NCI-H774 (cell line): ENCODE measurements at regions not wholly inside any gene's neighbourhood (a gene's known extent, or its start where the extent isn't known, plus 50 kb on each side); places are given as distances from the start of the nearest gene placed in this dataset.
"Not testable (repeated sequence)": the region's sequence is repeated elsewhere in the genome, so short reads cannot be mapped to it uniquely, and the experiment has no call there.

ENCODE experiments used
- DNase-seq: peaks from one replicate; lab custom pipeline; 2025; lab: John Stamatoyannopoulos, UW

DNA sequence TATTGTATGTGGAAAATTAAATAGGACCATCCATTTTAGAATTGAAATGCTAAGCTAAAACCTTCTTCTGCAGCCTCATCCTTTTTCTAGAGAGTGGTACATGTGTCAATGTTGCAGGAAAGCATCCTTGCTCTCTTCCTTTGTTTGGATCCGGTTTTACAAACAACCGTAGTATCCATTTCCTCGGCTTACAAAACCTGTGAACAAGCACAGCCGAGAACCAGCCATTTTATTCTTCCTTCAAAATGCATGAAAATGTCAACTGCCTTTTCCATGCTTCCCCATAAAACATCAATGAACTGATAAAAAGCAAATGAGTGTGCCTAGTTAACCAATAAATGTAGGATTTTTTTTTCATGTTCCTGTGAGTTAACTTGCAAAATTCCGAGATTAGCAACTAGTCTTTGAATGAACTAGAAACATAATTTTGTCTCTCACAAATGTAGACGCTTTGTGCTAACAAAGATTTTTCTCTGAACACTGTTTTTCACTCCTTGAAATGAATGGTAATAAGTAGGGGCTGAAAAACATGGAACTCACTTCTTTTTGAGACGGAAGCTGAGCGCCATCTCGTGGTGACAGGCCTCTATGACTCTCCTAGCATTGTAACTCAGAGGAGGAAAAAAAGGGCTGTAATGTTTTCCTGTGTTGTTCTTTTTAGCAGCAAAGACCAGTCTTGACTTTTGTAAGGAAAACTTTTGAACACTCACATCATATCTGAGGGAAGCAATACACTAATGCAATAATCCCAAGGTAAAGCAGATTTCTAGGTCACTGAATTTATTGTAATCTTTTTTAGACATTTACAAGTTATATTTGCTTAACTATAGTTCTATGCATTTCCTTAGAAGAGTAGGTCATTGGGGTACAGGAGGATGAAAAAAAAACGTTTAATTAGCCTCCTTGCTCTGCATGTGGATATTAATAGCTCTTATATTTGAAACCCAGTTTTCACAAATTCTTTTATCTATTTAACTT, 157.4 kb upstream of the FOXG1 start:
- peak; percentile 70 for DNase-seq

DNA sequence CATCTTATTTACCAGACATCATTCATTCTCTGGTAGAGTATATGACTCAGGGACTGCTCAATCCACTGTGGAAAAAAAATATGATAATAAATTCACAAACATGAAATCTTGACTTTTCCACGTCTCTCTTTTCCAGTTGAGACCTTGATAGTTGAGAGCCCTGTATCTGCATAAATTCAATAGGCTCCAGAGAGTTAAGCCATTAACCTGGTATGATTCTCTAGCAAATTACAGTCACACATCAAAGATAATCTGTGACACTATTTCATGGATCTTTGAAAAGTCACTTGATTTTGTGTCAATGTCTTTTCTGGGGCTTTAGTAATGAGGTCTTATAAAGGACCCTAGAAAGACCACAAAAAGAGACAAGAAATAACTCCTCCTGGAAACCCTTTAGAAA, 154.2 kb upstream of the FOXG1 start:
- no peak for DNase-seq

DNA sequence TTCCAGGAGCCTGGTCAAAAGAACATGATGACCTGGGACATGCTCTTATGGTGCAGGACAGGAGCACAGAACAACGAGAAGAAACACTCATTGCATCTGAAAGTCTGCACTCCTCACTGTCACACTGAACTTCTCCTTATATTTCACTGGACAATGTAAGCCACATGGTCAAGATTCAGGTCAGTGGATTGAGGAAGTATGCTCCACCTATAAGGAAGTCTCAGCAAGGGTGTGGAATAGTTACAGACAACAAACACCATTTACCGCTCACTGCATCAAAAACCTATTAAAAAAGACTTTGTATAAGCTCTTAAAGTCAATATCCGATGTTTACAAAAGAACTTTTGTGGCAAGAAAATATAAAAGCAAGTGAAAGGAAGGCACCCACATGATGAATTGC, 153.1 kb upstream of the FOXG1 start:
- DNase-seq = no peak

GRCh38 chr14:28626780-28627179, 139.8 kb upstream of the FOXG1 start:
- no peak for DNase-seq

GRCh38 chr14:28629328-28630004, 137.1 kb upstream of the FOXG1 start:
- DNase-seq = no peak

GRCh38 chr14:28630100-28630499, 136.5 kb upstream of the FOXG1 start:
- no peak for DNase-seq

DNA sequence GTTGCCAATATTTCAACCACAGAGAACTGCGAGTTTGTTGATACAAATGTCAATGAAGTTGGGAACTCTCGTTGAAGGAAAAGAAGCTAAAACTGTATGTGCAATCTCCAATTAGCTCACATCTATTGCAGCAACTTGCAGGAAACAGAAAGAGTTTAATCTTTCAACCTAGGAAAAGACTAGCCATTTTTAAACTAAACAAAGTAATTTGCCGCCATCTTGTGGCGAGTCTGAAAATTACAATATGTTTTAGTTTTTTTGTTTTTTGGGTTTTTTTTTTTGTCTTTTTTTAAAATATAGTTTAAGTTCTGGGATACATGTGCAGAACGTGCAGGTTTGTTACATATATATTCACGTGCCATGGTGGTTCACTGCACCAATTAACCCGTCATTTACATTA, 131.2 kb upstream of the FOXG1 start:
- peak; percentile 19 for DNase-seq

GRCh38 chr14:28635816-28636215, 130.8 kb upstream of the FOXG1 start:
- not testable (repeated sequence) for DNase-seq

DNA sequence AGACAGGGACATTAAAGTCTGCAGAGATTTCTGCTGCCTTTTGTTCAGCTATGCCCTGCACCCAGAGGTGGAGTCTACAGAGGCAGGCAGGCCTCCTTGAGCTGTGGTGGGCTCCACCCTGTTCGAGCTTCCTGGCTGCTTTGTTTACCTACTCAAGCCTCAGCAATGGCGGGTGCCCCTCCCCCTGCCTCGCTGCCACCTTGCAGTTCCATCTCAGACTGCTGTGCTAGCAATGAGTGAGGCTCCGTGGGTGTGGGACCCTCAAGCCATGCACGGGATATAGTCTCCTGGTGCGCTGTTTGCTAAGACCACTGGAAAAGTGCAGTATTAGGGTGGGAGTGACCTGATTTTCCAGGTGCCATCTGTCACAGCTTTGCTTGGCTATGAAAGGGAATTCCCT, 125.4 kb upstream of the FOXG1 start:
- DNase-seq = not testable (repeated sequence)

GRCh38 chr14:28651148-28651547, 115.4 kb upstream of the FOXG1 start:
- no peak for DNase-seq

DNA sequence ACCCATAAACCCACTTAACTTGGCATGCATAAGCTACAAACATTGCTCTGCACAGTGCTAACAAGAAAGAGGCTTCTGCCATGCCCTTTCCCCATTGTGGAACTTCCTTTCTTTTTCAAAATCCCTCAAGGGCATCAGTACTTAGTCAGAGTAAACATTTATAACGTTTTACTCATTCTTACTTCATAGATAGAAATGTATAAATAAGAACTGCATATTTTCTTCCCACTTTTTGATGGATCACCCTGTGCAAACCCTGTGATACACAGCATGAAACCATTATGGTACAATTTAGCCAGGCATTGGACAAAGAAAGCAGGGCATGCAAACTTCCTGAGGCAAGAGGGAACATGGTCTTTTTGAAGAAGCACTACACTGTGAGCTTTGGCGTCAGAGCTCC, 113.8 kb upstream of the FOXG1 start:
- no peak for DNase-seq

DNA sequence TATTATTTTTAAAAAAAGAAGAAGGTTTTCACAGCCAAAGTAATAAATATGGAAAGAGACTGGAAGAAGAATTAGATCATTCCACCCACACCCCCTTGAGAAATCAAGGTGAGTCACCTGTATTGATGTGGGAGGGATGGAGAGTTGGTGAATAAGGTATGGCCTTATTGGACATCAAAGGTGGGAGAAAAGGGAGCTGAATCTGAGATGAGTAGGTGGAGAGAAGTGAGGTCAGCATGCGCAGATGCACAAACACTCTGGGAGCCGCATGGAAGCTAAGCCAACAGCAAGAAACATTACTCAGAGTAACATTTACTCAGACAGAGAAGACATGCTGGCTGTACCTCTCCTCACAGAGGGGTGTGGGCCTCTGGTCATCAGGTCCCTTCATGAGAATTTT, 113.1 kb upstream of the FOXG1 start:
- DNase-seq = no peak

DNA sequence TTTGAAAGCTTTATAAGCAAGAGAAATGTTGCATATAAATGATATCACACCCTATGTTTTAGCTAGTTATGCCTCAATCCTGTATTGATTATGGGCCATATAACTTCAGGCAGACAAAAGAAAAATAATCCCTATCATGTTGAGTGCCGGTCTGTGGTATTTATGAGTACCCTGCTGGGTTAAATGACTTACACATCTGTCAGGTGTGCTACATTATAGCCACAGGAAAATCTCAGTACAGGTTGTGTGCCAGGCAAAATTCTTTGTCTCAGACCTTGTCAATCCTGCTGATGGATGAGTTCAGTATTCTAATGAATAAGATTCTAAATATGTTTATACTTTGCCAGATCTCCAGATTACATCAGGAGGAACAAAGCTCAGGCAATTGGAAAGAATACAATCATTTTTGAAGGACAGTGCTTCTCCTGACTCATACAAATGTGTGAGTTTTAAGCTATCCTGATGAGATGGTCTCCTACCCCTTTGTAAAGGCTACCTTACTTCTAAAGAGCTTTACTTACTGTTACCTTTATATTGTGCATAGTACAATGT, 109.8 kb upstream of the FOXG1 start:
- DNase-seq = no peak

DNA sequence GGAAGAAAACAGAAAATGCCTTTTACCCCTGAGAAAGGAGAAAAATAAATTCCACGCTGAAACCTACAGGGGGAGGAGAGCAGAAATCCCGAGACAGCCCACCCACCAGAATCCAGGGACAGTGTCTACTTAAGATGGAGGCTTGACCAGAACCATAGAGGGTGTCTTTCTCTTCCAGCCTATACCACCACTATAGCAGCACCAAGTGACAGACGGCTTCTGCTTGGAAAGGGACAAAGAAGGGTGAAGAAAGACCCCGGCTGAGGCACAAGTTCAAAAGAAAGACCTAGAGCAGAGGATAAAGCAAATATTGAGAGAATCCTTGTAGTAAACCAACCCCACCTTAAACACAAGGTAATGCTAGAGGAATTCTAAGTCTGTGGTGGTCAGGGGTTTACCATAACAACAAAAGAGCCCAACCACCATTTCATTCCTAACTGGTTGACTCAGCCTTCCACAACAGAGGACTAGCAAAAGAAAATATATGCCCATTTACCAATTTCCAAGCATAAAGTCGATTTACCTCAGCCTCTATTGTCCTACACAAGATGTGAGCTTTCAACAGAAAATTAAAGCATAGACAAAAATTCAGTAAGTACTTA, 105.3 kb upstream of the FOXG1 start:
- DNase-seq = no peak

- DNase-seq = no peak
Observed at GRCh38 chr14:28666961-28667360, 99.6 kb upstream of the FOXG1 start.

DNA sequence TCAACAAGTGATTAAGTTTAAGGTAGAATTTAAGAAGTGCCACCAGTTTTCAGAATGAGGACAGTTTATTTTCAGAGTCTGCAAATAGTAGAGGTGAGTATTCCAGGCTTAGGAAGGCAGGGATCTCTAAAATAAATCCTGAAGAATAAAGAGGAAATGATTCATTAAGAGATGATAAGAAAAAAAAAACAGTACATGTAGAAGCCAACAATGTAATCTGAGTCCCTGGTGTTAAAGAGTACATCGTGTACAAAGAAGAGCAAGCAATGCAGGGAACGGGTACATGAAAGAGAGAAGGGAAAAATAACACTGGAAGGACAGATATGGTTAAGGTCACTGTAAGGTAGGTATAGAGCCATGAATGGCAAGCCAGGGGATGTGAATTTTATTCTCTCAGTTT, 95.2 kb upstream of the FOXG1 start:
- DNase-seq = no peak

- no peak for DNase-seq
Observed at GRCh38 chr14:28673056-28673455, 93.5 kb upstream of the FOXG1 start.

DNA sequence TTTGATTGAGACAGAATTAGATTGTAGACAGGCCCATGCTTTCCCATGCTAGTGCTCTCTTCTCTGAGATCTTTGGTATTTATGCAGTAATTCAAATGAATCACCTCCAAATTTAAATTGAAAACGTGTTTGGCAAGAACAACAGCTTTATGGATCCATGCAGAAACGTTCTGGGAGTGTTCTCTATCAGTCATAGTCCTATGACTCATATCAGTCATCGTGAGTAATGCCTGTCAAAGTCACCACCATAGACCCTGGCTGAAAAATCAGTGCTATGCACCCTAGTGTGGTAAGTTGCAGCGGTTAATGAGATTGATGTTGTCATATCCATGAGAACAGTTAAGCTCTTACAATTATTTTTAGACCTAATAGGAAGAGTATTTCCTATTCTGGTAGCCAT, 90.1 kb upstream of the FOXG1 start:
- DNase-seq = no peak

GRCh38 chr14:28677381-28677780, 89.2 kb upstream of the FOXG1 start:
- DNase-seq = no peak

DNA sequence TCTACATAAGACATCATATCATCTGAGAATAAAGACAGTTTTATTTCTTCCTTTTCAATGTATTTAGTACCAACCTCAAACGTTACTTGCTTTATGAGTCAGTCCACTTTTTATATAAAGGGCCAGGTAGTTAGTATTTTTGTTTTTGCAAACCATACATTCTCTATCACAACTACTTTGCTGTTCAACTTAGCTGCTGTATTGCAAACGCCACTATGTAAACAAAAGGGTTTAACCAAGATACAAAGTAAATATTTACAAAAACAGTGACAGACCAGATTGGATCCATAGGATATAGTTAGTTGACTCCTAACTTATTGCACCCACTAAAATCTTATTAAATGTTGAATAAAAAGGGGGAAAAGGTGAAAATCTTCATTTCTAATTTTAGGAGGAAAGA, 87.7 kb upstream of the FOXG1 start:
- DNase-seq = no peak

GRCh38 chr14:28681681-28682080, 84.9 kb upstream of the FOXG1 start:
- DNase-seq = no peak

- DNase-seq = no peak
Observed at GRCh38 chr14:28690029-28690692, 76.4 kb upstream of the FOXG1 start.
